Choroid plexus epithelial cell (primary cell): ENCODE measurements at regions not wholly inside any gene's neighbourhood (a gene's known extent, or its start where the extent isn't known, plus 50 kb on each side); places are given as distances from the start of the nearest gene placed in this dataset.

Experiments
- DNase-seq: peaks from one replicate; pipeline ENCODE4 v3.0.0-alpha.2; 2010; ENCODE audit warnings: low read depth
- H3K4me3 ChIP-seq: 2 replicates; pipeline ENCODE4 v1.5.1; 2011; ENCODE audit warnings: low read depth, mild to moderate bottlenecking, control low read depth, low read length, moderate library complexity
- TF ChIP-seq, protein P1 (sequence below): conservative IDR thresholded peaks from 2 replicates; pipeline ENCODE4 v1.5.1; 2011; ENCODE audit warnings: low read depth, mild to moderate bottlenecking, control low read depth, inconsistent platforms, low read length, moderate library complexity

DNA sequence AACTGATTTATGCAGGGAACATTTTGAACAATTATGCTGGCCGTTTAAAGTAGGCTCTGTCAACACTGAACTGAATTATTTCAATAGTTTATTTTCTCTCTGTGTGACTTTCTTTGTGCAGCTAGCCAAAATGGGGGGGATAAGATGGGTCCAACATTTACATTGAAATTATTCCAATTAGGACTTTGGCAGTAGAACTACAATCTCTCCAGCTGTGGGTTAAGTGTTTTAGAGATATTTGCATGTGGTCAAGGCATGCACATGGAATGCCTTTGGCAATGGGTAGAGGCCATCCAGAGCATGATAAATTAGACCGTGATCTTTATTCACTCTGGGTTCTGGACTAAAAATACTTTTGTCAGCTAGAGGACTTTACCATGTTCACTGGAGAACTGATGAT lies 107.9 kb upstream of the ELOVL6 start:
- no peak overlapping the region for H3K4me3 ChIP-seq
- peak; percentile 24 for DNase-seq
- TF ChIP-seq, protein P1, sequence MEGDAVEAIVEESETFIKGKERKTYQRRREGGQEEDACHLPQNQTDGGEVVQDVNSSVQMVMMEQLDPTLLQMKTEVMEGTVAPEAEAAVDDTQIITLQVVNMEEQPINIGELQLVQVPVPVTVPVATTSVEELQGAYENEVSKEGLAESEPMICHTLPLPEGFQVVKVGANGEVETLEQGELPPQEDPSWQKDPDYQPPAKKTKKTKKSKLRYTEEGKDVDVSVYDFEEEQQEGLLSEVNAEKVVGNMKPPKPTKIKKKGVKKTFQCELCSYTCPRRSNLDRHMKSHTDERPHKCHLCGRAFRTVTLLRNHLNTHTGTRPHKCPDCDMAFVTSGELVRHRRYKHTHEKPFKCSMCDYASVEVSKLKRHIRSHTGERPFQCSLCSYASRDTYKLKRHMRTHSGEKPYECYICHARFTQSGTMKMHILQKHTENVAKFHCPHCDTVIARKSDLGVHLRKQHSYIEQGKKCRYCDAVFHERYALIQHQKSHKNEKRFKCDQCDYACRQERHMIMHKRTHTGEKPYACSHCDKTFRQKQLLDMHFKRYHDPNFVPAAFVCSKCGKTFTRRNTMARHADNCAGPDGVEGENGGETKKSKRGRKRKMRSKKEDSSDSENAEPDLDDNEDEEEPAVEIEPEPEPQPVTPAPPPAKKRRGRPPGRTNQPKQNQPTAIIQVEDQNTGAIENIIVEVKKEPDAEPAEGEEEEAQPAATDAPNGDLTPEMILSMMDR: no peak

DNA sequence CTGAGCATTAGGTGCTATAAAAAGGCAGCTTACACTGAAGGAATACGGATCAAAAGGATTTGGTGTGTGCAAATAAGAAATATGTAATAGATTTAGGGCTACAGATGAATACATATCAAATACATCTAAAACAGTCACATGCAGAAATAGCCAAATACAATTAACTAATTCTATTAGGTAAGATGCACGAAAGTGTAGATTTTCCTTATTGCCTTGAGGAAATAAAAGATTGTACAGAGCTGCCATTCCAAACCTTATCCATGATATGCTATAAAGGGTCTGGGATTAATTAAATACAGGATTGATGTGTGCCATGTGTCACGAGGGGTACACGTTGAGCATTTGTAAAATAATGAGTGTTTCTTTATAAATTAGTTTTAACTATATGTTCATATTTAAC lies 107.0 kb upstream of the ELOVL6 start:
- no peak for DNase-seq
- TF ChIP-seq, protein P1: no peak
- no peak overlapping the region for H3K4me3 ChIP-seq

DNA sequence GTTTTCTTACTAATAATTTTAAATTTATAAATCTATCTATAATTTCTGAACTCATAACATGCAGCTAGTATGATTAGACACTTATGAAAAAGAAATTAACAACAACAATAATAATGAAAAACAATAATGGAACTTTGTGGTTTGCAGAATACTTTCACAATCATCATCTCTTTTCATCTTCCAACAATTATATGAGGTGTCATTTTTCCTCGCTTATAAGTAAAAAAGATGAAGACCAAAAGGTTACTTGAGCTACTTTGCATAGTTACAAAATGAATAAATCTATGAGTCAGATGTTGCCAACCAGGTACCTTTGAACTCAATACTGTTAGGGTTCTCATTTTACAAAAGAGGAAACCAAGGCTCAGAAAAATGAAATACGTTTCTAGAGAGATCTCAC lies 98.5 kb upstream of the ELOVL6 start:
- no peak for DNase-seq
- H3K4me3 ChIP-seq: no peak overlapping the region
- TF ChIP-seq, protein P1: no peak

DNA sequence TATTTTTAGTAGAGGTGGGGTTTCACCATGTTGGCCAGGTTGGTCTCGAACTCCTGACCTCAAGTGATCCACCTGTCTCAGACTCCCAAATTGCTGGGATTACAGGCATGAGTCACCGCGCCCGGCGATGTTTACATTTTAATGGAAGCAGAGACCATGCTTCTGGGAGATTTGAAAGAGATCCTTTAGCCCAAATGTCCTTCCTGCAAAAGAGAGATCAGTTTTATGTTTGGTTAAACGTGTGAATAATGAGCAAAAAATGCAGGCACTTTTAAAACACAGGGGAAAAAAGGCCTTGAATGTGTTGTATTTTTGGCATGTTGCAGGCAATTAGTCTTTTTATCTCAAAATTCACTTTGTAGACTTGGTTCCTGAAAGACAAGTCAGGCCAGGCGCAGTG lies 95.8 kb upstream of the ELOVL6 start:
- peak; percentile 12 for DNase-seq
- TF ChIP-seq, protein P1: no peak
- H3K4me3 ChIP-seq: no peak overlapping the region

DNA sequence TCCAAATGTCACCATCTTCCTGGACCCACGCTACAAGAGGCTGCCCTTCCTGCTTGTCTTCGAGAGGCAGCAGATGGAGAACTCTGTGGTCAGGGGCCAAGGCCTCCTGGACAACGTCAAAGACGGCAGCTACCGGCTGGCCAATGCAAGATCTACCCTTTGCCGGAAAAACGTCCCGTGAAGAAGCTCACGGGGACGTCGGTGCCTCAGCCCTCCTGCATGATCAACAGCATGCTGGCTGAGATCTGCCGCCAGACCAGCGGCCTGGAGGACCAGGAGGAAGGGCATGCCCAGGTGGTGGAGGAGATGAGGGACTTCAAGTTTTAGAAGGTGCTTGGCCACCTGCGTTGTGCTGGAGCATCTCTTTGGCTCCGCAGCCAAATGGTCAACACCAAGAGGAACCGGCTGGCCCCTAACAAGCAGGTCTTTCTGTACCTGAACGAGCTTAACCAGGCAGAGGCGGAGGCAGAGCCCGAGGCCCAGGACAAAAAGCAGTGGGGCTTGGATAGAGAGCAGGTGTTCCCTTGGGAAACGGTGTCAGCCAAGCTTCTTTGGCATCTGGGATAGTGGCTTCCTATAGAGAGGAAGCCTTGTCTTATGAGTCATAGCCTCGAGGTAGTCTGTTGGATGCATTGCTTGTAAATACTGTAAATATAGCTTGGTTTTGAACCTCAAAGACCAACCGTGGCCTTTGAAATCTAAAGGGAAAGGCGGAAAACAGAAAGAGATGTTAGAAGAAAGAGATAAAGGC lies 94.8 kb upstream of the ELOVL6 start:
- DNase-seq: peak; percentile 33
- TF ChIP-seq, protein P1: no peak
- no peak overlapping the region for H3K4me3 ChIP-seq

DNA sequence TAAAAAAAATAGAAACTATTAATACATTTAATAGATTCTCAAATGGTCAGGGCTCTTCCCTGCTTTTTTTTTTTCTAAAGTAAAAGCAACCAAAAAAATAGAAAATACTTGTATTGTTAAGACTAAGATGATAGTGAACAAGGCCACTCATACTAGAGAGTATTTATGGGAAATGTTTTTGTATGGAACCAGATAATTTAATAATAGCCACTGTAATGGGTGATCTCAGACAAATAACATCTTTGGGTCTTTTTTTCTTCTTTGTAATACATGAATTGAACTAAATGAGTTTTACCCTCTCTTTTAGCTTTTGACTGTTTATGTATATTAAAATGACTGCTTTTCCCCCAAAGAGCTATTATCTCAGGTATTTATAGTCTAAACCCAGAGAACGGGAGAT lies 92.1 kb upstream of the ELOVL6 start:
- no peak overlapping the region for H3K4me3 ChIP-seq
- TF ChIP-seq, protein P1: no peak
- DNase-seq: no peak

DNA sequence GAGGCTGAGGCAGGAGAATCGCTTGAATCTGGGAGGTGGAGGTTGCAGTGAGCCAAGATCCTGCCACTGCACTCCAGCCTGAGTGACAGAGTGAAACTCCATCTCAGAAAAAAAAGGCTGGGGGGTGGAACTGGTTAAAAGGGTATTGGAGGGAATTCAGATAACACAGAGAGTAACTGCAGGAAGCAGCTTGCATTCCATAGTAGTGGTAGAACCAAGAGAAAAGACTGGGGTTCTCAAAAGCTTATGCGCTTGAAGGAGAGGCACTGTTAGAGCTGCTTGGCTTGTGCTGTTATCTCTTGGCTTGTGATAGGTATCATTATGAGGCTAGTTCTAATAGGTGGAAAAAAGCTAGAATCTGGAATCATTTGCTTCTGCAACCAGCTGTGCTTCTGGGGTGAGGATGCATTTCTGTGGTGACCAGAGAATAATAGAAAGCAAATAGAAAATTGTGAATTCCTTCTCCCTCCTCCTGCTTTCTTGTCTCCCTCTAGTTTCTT lies 91.2 kb upstream of the ELOVL6 start:
- H3K4me3 ChIP-seq: no peak overlapping the region
- TF ChIP-seq, protein P1: no peak
- peak; percentile 29 for DNase-seq
